ENCODE measurements at regions not wholly inside any gene's neighbourhood (a gene's known extent, or its start where the extent isn't known, plus 50 kb on each side); places are given as distances from the start of the nearest gene placed in this dataset.

DNA sequence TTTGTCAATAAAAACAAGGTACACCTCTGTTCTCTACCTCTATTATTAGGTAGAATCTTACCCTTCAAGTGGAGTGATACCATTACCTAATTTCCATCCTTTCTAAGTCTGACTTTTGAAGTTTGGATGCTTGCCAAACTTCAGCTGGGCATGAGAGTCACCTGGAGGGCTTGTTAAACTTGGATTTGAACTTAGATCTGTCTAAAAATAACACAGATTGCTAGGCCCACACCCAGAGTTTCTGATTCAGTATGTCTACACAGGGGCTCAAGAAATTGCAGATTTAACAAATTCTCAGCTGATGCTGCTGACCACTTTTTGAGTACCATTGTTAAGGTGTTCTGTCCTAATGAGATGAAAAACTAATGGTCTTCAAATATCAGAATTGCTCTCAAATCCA lies 512.2 kb downstream of the LMO7 start:
- Mint-ChIP-seq H3K9me3 (no peaks in the 10 kb centered on the region), H3K4me1 (ENCODE audit: low read depth) (no peaks in the 10 kb centered on the region), H3K27me3 (ENCODE audit: low read depth) (peaks cover 3% of the 10 kb centered on the region), H3K36me3 (ENCODE audit: low read depth) (no peaks in the 10 kb centered on the region), H3K27ac (no peak overlapping the region), H3K4me3 (no peak overlapping the region)
- intact Hi-C loops (cut with micrococcal nuclease) = no loop called here
- CTCF ChIA-PET = no interaction called here
- no peak for DNase-seq

DNA sequence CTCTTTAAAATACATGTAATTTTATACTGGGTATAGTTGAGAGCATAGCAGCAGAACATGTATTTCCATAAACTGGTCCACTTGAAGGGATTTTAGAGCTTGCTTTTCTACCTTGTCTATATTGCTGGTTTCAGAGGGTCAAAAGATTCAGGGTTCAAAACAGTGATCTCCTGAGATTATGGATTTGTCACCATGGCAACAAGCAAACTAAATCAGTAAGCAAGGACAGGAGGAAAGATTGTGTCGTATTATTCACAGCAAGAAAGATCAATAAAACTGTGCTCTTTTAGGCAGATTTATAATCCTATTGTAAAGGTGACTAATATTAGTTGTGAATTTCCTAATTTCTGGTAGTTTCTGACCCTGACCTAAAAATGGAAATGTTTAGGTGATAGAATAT lies 496.4 kb downstream of the LMO7 start:
- intact Hi-C loops (cut with micrococcal nuclease) = no loop called here

DNA sequence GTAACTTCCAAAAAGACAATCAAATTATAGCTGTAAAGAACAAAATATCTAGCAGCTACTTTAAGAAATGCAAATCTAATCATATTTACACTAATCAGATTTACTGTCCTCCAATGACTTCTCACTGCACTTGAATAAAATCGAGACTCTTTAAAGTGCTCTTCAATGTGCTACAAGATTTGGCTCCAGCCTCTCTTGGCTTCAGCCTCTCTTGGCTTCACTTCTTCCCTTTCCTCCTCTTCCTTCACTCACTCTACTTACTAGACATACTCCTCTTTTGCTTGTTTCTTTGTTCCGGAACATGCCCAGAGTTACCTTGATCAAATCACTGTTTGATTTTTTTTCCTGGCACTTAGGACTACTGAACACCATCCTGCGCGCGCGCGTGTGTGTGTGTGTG lies 495.4 kb downstream of the LMO7 start:
- CTCF ChIA-PET = no interaction called here
- Mint-ChIP-seq H3K27ac (no peak overlapping the region), H3K4me3 (no peak overlapping the region), H3K9me3 (no peaks in the 10 kb centered on the region), H3K4me1 (ENCODE audit: low read depth) (no peaks in the 10 kb centered on the region), H3K36me3 (ENCODE audit: low read depth) (no peaks in the 10 kb centered on the region), H3K27me3 (ENCODE audit: low read depth) (no peaks in the 10 kb centered on the region)
- intact Hi-C loops (cut with micrococcal nuclease) = no loop called here
- DNase-seq = no peak

More for the DNA sequence above, 496.4 kb downstream of the LMO7 start:
- Mint-ChIP-seq H3K27me3 (ENCODE audit: low read depth) (no peaks in the 10 kb centered on the region), H3K9me3 (no peaks in the 10 kb centered on the region), H3K27ac (no peak overlapping the region), H3K36me3 (ENCODE audit: low read depth) (no peaks in the 10 kb centered on the region), H3K4me1 (ENCODE audit: low read depth) (no peaks in the 10 kb centered on the region), H3K4me3 (no peak overlapping the region)
- CTCF ChIA-PET = no interaction called here
- no peak for DNase-seq

DNA sequence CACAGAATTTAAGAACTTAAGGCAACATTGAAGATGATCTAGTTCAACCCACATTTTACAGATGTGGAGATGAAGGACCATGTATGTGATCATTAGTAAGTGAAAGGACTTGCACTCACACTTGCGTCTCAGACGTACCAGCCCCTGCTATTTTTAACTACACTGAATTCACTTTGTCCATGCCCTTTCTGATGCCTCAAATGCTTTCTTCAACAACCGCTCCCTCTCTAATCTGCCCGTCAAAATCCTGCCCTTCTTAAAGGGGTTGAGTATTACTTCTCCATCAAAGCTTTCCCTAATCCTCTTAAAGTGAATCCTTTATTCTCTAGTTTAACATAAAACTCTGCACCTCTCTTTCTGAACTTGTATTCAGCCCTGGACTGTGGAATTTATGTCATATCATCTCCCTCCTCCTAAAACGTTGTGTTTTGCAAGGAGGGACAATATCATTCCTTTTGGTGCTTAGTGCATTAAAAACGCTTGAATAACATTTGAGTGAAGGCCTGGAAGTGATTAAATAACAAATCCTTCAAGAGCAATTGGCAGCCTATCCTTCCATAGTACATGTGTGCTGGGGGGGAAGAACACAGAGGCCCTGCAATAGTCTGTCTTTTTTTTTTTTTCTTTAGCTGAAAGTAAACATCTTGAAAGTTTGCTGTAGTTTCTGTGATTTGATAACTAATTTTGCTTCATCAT lies 493.3 kb downstream of the LMO7 start:
- no peak for DNase-seq
- Mint-ChIP-seq H3K9me3 (no peaks in the 10 kb centered on the region), H3K27me3 (ENCODE audit: low read depth) (no peaks in the 10 kb centered on the region), H3K27ac (no peak overlapping the region), H3K4me1 (ENCODE audit: low read depth) (no peaks in the 10 kb centered on the region), H3K36me3 (ENCODE audit: low read depth) (no peaks in the 10 kb centered on the region), H3K4me3 (no peak overlapping the region)
- intact Hi-C loops (cut with micrococcal nuclease) = no loop called here
- CTCF ChIA-PET = no interaction called here

DNA sequence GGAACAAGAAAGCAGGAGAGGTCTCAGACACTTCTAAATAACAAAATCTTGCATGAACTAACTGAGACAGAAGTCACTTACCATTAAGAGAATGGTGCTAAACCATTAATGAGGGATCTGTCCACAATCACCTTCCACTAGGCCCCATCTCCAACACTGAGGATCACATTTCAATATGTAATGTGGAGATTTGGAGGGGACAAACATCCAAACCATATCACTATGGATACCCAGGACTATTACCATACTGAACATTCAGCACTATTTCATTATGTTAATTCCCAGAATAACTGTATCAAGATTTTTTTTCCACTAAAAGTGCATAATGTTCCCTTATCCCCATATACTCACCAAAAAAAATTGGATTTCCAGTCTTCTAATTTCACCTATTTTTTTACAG lies 491.8 kb downstream of the LMO7 start:
- H3K27ac Mint-ChIP-seq = no peak overlapping the region
- H3K4me1 Mint-ChIP-seq (ENCODE audit: low read depth) = no peaks in the 10 kb centered on the region
- H3K36me3 Mint-ChIP-seq (ENCODE audit: low read depth) = no peaks in the 10 kb centered on the region
- H3K4me3 Mint-ChIP-seq = no peak overlapping the region
- peaks cover 14% of the 10 kb centered on the region for H3K9me3 Mint-ChIP-seq
- H3K27me3 Mint-ChIP-seq (ENCODE audit: low read depth) = no peaks in the 10 kb centered on the region
- DNase-seq = no peak
- intact Hi-C loops (cut with micrococcal nuclease) = no loop called here
- CTCF ChIA-PET = no interaction called here

DNA sequence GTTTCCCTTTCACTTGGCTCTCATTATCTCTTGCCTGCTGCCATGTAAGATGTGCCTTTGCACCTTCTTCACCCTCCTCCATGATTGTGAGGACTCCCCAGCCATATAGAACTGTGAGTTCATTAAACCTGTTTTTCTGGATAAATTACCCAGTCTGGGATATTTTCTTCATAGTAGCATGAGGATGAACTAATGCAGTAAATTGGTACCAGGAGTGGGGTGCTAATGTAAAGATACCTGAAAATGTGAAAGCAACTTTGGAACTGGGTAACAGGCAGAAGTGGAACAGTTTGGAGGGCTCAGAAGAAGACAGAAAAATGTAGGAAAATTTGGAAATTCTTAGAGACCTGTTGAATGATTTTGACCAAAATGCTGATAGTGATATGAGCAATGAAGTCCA lies 487.4 kb downstream of the LMO7 start:
- DNase-seq = no peak
- H3K9me3 Mint-ChIP-seq = peaks cover 26% of the 10 kb centered on the region
- no peaks in the 10 kb centered on the region for H3K4me1 Mint-ChIP-seq (ENCODE audit: low read depth)
- H3K27me3 Mint-ChIP-seq (ENCODE audit: low read depth) = no peaks in the 10 kb centered on the region
- no peak overlapping the region for H3K27ac Mint-ChIP-seq
- no peaks in the 10 kb centered on the region for H3K36me3 Mint-ChIP-seq (ENCODE audit: low read depth)
- intact Hi-C loops (cut with micrococcal nuclease) = no loop called here
- H3K4me3 Mint-ChIP-seq = no peak overlapping the region
- CTCF ChIA-PET = no interaction called here

DNA sequence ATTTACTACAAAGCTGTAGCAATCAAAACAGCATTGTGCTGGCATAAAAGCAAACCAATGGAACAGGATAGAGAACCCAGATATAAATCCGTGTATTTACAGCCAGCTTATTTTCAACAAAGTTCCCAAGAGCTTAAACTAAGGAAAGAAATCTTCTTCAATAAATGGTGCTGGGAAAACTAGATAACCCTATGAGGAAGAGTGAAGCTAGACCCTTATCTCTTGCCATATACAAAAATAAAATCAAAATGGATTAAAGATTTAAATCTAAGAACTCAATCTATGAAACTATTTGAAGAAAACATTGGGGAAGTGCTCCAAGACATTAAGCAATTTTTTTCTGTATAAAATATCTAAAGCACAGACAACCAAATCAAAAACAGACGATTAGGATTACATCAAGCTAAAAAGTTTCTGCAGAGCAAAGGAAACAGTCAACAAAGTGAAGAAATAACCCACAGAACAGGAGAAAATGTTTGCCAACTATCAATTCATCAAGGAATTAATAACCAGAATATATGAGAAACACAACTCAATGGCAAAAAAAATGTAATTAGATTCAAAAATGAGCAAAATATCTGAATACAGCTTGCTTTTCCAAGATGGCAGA lies 480.7 kb downstream of the LMO7 start:
- H3K27me3 Mint-ChIP-seq (ENCODE audit: low read depth) = no peaks in the 10 kb centered on the region
- peaks cover 12% of the 10 kb centered on the region for H3K9me3 Mint-ChIP-seq
- H3K4me3 Mint-ChIP-seq = no peak overlapping the region
- no peaks in the 10 kb centered on the region for H3K36me3 Mint-ChIP-seq (ENCODE audit: low read depth)
- H3K4me1 Mint-ChIP-seq (ENCODE audit: low read depth) = no peaks in the 10 kb centered on the region
- CTCF ChIA-PET = no interaction called here
- intact Hi-C loops (cut with micrococcal nuclease) = no loop called here
- no peak for DNase-seq
- no peak overlapping the region for H3K27ac Mint-ChIP-seq

DNA sequence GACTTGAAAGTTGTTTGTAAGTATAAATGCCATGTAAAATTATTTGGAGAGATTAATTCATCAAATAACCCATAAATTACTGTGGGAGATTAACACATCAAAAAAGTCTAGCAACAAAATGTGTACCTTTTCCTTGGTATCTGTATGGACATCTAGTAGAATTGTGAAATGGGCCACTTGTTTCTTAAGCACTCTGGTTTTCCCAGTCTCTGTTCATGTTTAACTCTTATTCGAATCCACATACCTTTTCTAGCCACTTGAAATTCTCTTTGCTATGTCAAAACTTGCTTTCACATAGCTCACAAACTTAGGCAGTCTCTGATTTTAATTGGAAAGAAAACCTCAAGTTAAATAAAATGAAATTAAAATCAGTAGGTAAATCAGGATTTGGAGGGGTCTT lies 470.6 kb downstream of the LMO7 start:
- Mint-ChIP-seq H3K9me3 (peaks cover 13% of the 10 kb centered on the region), H3K27ac (no peak overlapping the region), H3K4me3 (no peak overlapping the region), H3K4me1 (ENCODE audit: low read depth) (no peaks in the 10 kb centered on the region), H3K36me3 (ENCODE audit: low read depth) (no peaks in the 10 kb centered on the region), H3K27me3 (ENCODE audit: low read depth) (no peaks in the 10 kb centered on the region)
- no peak for DNase-seq
- intact Hi-C loops (cut with micrococcal nuclease) = no loop called here
- CTCF ChIA-PET = no interaction called here

DNA sequence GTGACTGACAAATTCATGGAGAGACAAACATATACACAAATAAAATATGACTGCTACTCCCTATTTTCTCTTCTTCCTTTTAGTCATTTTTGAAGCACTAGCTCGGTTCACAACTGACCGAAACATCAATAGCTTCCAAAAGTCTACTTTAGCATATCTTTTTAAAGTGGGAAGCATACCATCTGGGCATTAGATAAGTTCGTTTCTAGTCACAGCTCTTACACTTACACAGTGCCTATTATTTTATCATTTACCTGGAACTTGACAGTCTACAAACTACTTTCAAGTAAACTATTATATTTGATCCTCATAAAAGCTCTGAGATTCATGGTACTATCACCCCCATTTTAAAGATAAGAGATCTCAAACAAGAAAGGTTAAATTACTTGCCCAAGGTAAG lies 458.5 kb downstream of the LMO7 start:
- peaks cover 6% of the 10 kb centered on the region for H3K27me3 Mint-ChIP-seq (ENCODE audit: low read depth)
- DNase-seq = no peak
- no peaks in the 10 kb centered on the region for H3K9me3 Mint-ChIP-seq
- no peak overlapping the region for H3K4me3 Mint-ChIP-seq
- H3K27ac Mint-ChIP-seq = no peak overlapping the region
- intact Hi-C loops (cut with micrococcal nuclease) = no loop called here
- CTCF ChIA-PET = interaction anchor here (0.5 kb wide), 1 partner anchor 155 kb away, joined by 3 read pairs; no protein-coding TSS in a partner anchor
- no peaks in the 10 kb centered on the region for H3K36me3 Mint-ChIP-seq (ENCODE audit: low read depth)
- H3K4me1 Mint-ChIP-seq (ENCODE audit: low read depth) = no peaks in the 10 kb centered on the region

DNA sequence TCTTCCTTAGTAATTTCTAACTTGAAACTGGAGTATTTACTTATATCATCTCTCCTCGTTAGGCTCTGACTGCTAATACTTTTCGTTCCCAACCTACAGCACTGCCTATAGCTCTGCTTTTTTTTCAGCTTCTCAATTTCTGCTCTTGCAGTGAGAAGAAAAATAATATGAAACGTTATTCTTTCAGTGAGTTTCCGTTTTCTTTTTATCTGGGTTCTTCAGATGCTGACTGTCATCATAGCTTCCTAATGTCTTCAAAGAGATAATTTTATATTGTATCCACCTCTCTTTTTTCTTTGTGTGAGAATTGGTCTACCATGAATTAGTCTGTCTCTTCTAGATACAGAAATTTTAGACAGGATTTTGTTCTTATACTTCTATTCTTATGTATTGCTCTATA lies 454.9 kb downstream of the LMO7 start:
- H3K27me3 Mint-ChIP-seq (ENCODE audit: low read depth) = peaks cover 3% of the 10 kb centered on the region
- no peaks in the 10 kb centered on the region for H3K36me3 Mint-ChIP-seq (ENCODE audit: low read depth)
- no peak for DNase-seq
- H3K9me3 Mint-ChIP-seq = peaks cover 16% of the 10 kb centered on the region
- H3K27ac Mint-ChIP-seq = no peak overlapping the region
- intact Hi-C loops (cut with micrococcal nuclease) = no loop called here
- CTCF ChIA-PET = interaction anchor here (0.7 kb wide), 1 partner anchor 56 kb away, joined by 3 read pairs; no protein-coding TSS in a partner anchor
- no peaks in the 10 kb centered on the region for H3K4me1 Mint-ChIP-seq (ENCODE audit: low read depth)
- no peak overlapping the region for H3K4me3 Mint-ChIP-seq

DNA sequence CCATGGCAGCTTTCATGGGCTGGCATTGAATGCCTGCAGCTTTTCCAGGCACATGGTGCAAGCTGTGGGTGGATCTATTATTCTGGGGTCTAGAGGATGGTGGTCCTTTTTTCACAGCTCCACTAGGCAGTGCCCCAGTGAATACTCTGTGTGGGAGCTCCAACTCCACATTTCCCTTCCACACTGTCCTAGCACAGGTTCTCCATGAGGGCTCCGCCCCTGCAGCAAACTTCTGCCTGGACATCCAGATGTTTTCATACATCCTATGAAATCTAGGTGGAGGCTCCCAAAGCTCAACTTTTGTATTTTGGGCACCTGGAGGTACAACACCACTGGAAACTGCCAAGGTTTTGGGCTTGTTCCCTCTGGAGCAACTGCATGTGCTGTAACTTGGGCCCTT lies 450.6 kb downstream of the LMO7 start:
- Mint-ChIP-seq H3K4me3 (no peak overlapping the region), H3K9me3 (peaks cover 19% of the 10 kb centered on the region), H3K27me3 (ENCODE audit: low read depth) (no peaks in the 10 kb centered on the region), H3K36me3 (ENCODE audit: low read depth) (no peaks in the 10 kb centered on the region), H3K4me1 (ENCODE audit: low read depth) (no peaks in the 10 kb centered on the region), H3K27ac (no peak overlapping the region)
- no peak for DNase-seq
- CTCF ChIA-PET = no interaction called here
- intact Hi-C loops (cut with micrococcal nuclease) = no loop called here

DNA sequence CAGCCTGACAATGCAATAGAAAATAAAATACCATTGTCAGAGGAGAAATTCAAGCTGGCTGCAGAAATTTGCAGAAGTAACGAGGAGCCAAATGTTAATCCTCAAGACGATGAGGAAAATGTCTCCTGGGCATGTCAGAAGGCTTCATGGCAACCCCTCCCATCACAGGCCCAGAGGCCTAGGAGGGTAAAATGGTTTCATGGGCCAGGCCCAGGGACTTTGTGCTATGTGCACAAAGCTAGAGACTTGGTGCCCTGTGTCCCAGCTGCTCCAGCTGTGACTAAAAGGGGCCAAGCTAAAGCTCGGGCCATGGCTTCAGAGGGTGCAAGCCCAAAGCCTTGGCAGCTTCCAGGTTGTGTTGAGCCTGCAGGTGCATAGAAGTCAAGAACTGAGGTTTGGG lies 431.7 kb downstream of the LMO7 start:
- Mint-ChIP-seq H3K36me3 (ENCODE audit: low read depth) (no peaks in the 10 kb centered on the region), H3K27ac (no peak overlapping the region), H3K4me1 (ENCODE audit: low read depth) (no peaks in the 10 kb centered on the region)

DNA sequence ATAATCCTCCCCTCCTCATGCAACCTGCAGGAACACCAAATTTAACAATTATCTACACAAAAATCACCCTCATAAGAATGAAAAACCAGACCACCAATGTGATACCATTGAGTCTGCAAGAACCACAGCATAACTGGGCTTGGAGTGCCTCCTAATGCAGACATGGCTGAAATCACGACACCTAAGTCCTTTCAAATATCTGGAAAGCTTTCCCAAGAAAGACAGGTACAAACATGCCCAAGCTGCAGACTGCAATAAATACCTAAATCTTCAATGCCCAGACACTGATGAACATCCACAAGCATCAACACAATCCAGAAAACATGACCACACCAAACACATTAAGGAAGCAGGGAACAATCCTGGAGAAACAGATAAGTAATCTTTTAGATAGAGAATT lies 417.1 kb downstream of the LMO7 start:
- CTCF ChIA-PET = no interaction called here
- no peak for DNase-seq
- Mint-ChIP-seq H3K4me1 (ENCODE audit: low read depth) (no peaks in the 10 kb centered on the region), H3K27ac (no peak overlapping the region), H3K4me3 (no peak overlapping the region), H3K36me3 (ENCODE audit: low read depth) (no peaks in the 10 kb centered on the region), H3K27me3 (ENCODE audit: low read depth) (peaks cover 12% of the 10 kb centered on the region), H3K9me3 (no peaks in the 10 kb centered on the region)
- intact Hi-C loops (cut with micrococcal nuclease) = no loop called here

More for the DNA sequence above, 431.7 kb downstream of the LMO7 start:
- CTCF ChIA-PET = no interaction called here
- H3K9me3 Mint-ChIP-seq = peaks cover 5% of the 10 kb centered on the region
- no peak overlapping the region for H3K4me3 Mint-ChIP-seq
- intact Hi-C loops (cut with micrococcal nuclease) = no loop called here
- no peak for DNase-seq
- no peaks in the 10 kb centered on the region for H3K27me3 Mint-ChIP-seq (ENCODE audit: low read depth)
